Nucleus accumbens (tissue), 56 donors: ENCODE measurements at regions not wholly inside any gene's neighbourhood (a gene's known extent, or its start where the extent isn't known, plus 50 kb on each side); places are given as distances from the start of the nearest gene placed in this dataset.

Experiments used
- DNase-seq, 56 donors: peaks; one replicate each; lab custom pipeline; 2025; lab: John Stamatoyannopoulos, UW

DNA sequence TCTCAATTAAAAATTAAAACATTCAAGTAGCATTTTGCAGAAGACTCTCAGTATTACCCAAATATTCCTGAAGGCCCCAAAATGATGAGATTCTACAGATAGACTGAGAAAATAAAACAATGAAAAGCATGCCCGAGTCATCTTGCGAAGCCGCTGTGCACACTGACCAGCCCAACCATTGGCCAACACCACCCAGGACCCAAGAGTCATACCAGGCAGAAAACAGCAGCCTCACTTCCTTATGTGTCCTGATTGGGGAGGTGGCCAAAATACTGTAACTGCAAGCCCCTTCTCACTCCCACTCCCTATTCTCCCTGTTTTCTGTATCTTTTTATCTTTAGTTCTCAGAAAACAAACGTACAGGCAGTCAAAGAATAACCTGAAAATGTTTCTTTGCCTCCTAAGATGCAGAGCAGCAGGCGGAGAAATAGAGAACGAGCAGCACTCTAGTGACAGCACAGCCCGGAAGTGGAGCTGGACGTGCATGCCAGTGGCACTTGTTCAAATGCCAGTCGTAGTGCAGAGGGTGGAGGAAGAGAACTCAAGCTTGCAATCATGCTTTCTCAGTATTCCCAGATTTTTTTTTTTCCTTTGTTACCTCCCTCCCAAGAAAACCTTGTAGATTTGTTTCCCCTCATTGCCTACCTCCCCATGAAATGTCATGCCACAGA is 182.3 kb upstream of the SOX9 start:
- peak in 8 of 56 donors; percentile 1 to 16 (median 4) for DNase-seq

DNA sequence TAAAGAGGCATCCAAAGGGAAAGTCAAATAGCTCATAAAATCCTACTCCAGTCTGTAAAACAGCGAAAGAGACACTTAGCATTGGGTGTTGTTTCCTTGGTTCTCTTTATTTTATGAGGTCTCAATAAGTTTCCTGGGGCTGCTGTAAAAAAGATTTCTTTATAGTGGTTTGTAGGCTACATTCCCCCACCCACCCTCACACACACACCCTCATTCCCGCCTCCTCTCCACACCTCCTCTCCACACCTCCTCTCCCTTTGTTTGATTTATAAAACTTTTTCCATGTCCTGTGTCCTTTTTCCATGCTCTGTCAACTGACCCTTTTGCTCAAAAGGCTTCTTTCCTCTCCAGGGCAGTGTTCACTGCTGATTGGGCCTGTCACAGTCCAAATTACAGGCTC is 178.9 kb upstream of the SOX9 start:
- no peak for DNase-seq

DNA sequence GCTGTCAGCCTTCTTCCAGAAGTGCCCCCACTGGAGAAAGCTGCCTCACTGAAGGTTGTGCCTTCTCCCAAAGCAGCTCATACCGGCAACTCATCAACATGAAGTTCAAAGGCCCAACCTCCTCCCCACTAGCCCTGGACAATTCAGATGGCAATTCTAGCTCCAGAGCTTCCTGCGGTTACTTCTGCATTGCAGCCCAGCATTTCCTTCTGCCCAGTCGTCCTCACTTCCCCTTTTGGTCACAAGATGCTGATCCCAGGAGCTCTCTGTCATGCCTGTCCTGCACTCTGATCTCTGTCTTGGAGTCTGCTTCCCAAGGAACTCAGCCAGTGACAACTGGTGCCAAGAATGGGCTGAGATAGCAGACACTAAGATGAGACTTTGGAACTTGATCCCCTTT is 178.2 kb upstream of the SOX9 start:
- peak in 12 of 56 donors; percentile 1 to 22 (median 8) for DNase-seq

DNA sequence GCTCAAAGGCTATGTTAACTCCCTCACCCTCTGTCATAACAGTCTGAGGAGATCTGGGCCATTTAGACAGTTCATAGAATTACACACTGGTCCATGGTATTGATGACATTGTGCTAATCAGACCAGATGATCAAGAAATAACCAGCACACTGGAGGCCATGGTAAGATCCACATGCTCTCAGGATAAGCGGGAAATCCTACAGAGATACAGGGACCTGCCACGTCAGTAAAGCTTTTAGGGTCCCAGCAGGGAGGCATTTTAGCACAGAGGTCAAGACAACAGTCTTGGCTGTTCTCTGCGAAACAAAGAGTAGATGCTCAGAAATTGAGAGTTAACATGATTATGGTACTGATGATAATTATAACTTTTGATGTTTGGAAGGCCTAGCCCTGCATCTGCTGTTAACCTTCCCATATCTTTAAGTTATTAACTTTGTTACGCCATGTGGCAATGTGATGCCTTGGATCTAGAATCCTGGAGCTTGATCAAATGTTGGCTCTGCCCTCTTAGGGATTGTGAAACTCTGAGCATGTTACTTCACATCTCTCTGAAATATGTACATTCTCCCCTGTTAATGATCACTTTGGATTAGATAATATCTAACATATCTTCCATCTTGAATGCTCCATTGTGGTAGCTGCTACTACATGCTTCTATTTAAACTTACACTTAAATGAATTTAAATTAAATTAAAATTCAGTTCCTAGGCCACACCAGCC is 172.0 kb upstream of the SOX9 start:
- no peak for DNase-seq

DNA sequence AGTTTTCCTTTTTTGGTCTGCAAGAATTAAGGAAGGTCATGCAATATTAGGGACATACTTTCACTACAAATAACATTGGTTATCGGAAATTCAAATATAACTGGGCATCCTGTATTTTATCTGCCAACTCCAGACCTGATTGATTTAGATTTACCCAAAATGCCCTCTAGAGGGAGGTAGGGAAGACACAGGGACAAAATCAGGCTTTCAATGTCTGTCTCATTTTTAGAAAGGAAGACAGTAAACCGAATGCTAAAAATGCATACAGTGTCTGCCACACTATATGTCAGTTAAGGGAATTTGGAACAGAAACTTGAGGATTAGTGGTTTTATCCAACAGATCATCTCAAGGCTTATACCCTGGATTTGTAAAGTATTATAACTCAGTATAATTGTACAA is 161.7 kb upstream of the SOX9 start:
- DNase-seq: no peak

DNA sequence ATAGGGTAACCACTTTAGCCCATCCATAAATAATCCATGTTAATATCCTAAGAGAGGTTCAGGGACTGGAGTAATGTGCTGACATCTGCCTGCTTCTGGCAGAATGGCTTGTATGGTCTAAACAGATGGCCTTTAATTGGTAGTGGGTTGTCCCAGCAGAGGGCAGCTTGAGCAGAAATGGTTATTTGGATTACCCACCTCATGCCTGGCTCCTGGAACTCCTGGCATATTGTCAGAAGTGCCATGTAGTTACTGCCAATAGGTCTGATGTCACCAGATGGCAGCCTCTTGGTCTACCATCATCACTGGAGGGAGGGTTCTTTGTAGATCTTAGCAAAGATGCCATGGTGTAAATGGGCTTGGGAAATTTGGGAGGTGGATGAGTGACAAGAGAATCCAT is 157.5 kb upstream of the SOX9 start:
- no peak for DNase-seq

DNA sequence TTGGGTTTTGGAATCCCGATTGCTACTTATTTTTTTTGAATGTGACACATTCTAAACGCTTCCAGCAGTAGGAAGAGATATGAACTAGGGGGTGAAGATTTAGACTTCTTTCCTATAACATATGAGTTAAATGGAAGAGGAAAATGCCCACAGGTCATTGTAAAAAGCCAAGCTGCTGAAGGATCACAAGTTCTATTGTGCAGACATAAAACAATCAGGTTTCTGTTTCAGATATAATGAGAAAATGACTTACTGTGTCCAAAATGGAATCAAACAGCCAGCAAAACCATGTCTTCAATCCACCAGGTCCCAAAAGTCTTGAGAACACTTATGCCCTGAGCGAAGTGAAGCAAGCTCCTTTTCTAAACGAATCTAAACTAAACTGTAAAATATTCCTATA is 157.0 kb upstream of the SOX9 start:
- no peak for DNase-seq

DNA sequence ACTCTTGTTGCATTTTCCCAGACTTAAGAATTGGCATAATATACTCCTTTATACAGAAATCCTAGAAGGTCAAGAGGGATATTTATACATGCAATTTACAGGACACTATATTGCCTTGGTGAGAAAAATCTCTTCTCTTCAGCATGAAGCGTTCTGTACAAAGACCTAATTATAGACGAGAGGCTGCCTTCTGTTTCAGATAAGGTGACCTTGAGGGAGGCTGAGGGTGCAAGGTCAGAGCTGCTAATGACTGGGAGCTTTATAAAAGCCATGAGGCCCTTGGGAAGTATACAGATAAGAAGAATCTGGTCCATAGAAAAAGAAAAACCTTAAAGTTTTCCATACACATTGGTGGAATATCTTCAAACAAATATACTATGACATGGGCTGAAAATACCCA is 156.3 kb upstream of the SOX9 start:
- no peak for DNase-seq

DNA sequence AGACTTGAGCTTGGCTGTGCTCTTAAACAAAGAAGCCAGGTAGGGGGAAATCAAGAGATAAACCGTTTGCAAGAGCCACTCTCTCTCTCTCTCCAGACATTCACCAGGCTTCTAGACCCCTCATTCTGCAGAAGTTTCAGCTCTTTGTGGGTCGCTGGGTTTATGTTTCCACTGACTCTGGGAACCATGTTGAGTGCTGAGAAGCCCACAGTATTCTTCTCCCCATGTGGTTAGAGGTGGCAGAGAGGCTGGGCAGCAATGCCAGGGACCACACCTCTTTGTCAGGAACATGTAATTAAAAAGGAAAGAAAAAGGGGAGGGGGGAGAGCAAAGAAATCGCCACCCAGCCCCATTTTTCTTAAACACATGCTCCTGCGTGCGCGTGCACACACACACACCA is 154.8 kb upstream of the SOX9 start:
- DNase-seq: no peak

DNA sequence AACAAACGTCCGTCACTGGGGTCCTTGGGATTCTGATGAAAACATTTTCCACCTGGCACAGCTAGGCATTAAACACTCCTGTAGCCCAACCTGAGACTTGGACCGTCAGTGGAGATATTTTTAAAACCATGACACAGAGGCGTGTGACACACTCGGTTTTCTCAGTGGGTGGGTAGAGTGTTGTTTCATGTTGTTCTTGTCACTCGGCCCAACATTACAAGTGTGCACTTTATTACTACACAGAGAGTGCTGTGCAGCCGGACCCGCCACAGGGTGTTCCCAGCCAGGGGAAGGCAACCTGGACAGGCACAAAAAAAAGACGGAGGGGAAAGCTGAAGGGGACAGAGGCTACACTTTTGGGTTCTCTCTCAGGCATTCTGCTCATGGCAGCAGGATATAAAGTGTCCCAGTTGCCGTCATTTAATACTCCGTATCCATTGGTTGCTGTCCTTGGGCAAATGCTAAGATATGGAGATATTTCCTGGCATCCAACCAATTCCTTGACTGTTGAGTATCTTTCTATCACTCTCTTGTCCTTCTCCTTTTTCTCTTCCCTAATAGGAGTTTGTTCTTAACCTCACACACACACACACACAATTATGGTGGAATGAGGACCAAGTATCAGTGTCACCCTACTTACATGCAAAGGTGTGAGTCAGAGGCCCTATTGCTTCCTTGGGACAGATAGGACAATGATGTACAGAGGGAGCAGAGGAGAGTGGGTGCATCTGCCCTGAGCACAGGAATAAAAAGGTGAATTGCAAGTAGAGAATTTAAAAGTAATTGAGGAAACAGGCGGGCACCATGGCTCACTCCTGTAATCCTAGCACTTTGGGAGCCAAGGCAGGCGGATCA is 154.1 kb upstream of the SOX9 start:
- DNase-seq: peak in 1 of 56 donors; percentile 14

DNA sequence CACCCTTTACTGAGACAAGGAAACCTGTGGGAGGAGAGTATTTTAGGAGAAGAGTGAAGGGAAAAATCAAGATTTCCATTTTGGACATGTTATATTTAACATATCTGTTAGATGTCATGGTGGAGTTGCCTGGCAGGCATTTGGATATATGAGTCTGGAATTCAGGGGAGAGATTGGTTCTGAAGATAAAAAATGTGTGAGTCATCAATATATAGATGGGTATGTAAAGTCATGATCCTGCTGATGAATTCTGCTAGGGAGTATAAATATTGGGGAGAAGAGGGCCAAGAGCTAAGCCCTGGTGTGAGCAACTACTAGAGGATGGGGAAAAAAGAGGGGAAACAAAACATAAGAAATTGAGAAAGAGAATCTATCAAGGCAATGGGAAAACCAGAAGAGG is 151.3 kb upstream of the SOX9 start:
- no peak for DNase-seq

DNA sequence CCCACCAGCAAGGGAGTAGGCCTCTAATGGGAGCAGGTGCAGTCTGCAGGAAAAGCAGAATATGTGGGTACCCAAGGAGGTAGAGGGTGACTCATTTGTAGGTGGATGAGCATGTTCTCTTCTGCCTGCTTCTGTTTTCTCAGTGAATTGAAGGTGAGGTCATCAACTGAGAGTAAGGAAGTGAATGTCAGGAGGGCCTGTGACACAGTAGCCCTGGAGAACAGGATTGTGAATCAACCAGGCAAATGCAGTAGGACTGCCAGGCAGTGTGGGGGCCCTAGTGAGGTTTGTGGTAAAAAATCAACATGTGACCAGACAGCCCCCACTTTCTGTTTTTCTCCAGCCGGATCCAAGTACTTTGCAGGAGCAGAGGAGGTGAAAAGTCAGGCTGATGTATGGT is 150.5 kb upstream of the SOX9 start:
- DNase-seq: peak in 11 of 56 donors; percentile 1 to 65 (median 15)

DNA sequence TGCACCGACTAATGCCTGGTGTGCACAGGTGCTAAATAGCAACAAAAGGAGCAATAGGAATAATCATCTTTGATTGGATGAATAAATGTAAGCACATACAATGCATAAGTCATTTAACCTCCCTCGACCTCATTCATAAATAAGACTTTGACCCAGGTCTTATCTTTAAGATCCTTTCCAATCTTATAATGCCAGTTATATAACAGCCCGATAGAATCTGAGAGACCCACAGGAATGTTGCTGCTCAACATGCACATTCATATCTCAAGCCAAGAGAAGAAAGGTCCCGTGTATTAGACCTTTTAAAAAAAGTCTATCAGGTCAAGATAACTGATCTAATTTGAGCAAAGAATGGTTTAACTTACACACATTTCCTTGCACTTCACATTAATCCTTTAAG is 146.8 kb upstream of the SOX9 start:
- DNase-seq: no peak

DNA sequence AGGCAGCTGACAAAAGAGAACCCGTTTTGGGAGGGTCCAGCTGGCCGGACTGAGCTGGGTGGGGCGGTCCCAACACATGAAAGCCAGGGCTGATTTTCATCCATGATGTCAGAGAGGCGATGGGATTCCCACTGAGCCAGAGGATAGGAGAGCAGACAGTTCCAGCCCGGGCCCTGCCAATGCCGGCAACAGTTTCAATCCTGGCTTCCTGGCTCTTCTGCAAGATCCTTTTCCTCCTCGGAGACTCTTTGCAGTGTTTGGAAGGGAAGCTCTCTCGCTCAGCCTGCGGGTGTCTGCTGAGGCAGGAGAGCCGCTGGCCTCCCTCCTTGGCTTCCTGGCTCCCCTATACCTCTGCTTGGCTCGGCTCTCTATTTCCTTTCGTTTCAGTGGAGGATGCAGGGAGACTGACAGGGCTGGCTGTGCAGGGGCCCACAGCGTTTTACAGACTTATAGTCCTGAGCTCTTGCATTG is 145.5 kb upstream of the SOX9 start:
- peak in 28 of 56 donors; percentile 4 to 64 (median 16) for DNase-seq

DNA sequence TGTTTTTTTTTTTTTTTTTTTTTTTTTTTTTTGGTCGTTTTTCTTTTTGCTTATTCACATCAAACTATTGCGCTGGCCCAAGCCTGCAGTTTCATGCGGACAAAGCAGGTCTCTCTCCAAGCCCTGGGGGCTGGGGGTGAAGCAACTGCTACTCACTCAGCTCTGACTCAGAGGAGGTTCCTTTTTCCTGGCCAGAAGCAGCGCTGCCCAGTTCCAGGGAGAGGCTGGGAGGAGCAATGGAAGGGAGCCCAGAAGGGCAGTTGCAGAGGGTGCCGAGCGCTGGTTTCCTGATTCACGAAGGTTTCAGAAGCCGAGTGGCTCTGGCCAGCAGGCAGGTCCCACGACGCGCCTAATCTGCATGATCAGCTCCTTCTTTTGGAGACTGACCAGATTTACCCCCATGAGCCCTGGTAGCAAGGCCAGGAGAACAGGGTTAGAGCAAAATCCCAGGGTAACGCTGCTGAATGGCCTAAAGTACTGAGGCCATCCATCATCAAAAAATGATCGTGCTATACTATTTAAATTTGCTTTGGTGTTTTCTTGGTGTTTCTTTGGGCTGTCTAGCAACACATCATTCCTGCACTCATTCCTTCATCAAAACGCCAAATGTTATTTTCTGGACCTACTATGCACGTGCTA is 144.7 kb upstream of the SOX9 start:
- peak in 53 of 56 donors; percentile 3 to 86 (median 63) for DNase-seq

DNA sequence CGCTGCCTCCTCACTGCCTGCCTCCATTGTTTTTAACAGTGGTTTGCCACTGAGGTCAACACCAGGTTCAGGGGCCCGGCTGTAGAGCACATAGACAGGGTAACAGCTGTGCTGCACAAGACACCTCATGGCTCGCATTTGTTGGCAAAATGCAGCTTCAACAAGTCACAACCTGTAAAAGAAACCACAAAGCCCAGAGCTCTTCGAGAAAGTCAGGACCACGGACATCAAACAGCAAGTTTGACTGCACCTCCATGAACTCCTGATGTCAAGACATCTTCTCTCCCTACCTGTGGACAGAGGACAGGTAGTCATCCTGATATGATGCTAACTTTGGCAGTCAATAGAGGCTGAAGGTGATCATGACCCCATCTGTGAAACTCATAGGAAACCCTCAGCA is 142.4 kb upstream of the SOX9 start:
- no peak for DNase-seq

DNA sequence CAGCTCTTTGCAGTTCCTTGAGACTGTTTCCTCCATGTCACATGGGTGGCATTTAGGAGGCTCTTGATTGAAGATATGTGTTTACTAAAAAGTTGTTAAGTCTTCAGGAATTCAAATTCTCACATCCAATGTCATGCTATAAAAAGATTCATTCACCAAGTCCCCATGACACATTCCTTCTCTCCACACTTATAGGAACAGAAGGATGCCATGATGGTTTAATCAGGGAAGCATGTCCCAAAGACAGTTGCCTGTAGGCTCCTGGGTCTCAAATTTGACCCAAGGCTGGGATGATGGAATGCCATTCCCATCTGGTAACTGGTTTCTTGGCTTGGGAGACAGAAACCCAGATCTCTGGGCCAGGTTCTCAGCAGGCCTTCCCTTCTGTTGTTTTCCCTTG is 140.6 kb upstream of the SOX9 start:
- no peak for DNase-seq

DNA sequence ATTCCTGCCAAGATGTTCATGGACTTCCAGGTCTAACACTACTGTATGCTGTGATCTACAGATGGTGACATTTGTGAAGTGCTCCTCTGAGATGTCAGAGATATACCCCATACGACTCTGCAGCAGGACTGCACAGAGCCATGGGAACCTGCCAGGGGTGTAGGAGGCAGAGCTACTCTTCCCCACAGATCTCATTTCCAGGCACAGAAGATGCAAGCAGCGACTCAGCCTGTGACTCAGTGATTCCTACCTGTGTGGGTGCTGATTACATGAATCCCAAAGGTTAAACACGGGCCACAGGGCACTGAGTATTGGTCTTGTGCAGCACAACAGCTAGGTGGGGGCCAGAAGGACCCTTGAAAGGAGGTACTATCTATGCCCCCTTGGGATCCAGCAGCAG is 137.0 kb upstream of the SOX9 start:
- DNase-seq: peak in 7 of 56 donors; percentile 8 to 18 (median 12)

DNA sequence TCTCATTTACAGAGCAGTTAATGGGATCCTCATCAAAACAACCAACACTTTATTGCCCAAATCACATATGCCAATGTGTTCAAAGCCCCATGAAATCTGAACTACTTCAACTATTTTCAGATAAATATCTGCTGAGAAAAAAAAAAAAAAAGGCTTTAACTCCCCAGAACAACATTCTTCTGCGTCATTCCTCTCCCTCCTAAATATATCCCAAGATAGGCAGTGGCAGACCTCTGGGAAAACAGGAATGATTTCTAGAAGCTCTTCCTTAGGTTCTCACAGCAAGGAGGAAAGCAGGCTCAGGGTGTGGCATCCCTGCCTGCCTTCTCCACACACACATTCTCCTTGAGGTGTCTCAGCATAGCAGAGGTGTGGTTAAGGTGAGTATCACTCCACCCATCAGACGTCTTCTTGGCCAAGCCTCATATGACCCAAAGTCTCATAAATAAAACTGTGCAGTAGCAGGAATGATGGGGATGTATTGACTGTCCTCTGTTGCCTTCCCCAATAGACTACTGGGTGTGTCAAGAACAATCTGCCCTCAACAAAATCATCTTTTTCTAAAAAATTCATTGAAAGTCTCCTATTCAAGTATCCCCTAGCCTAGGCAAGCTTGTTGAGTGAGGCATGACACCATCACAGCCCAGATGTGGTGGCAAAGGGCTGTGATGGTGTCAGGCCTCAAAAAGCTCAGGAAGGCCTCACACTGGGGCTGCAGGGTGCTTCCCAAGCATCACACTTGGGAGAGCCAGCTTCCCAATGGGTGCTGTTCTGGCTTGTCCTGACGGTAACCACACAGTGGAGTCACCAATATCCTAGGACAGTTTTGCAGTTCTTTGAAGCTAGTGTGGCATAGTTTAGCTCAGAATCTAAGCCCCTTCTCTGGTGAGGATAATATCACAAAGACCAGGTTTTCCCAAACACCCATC is 135.4 kb upstream of the SOX9 start:
- no peak for DNase-seq

DNA sequence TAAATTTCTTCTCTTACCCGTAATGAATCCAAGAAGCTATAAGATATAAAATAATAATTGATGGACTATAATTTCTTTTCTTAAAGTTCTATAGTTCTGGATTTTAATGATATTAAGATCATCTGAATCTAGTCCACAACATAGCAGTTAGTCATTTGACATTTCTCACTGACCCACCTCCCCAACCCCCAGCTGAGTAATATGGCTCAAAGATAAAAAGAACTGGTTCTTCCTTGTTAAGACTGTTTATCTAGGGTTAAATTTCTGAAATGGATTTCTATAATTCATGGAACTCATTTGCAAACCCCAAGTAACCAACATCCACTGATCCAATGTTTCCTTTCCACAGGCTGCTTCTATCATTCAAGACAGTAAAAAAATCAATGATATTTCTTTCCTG is 133.9 kb upstream of the SOX9 start:
- no peak for DNase-seq
